Limb (tissue), 2 donors: ENCODE measurements at regions not wholly inside any gene's neighbourhood (a gene's known extent, or its start where the extent isn't known, plus 50 kb on each side); places are given as distances from the start of the nearest gene placed in this dataset.

Source experiments
- DNase-seq, 2 donors: peaks; one replicate each; pipeline ENCODE4 v3.0.0-alpha.2; 2016; ENCODE audit errors: extremely low spot score in 2 of 2

- no peak for DNase-seq
These were observed 224.2 kb downstream of the CLIC5 start for GRCh38 chr6:45791211-45792168.

GRCh38 chr6:45789238-45789637, 226.4 kb downstream of the CLIC5 start:
- DNase-seq: no peak

- DNase-seq: no peak
These were observed 228.3 kb downstream of the CLIC5 start for GRCh38 chr6:45787384-45787783.

- DNase-seq: no peak
These were observed 229.3 kb downstream of the CLIC5 start for GRCh38 chr6:45786355-45786781.

GRCh38 chr6:45784250-45784649, 231.4 kb downstream of the CLIC5 start:
- DNase-seq: no peak

GRCh38 chr6:45783716-45784115, 231.9 kb downstream of the CLIC5 start:
- no peak for DNase-seq

GRCh38 chr6:45781890-45782289, 233.8 kb downstream of the CLIC5 start:
- no peak for DNase-seq

- DNase-seq: no peak
These were observed 235.1 kb downstream of the CLIC5 start for GRCh38 chr6:45780523-45780922.

- no peak for DNase-seq
These were observed 240.5 kb downstream of the CLIC5 start for GRCh38 chr6:45775026-45775697.

- no peak for DNase-seq
These were observed 241.8 kb downstream of the CLIC5 start for GRCh38 chr6:45773906-45774305.

- no peak for DNase-seq
These were observed 242.7 kb downstream of the CLIC5 start for GRCh38 chr6:45772886-45773495.

- peak in 1 of 2 donors; percentile 42 for DNase-seq
These were observed 243.6 kb downstream of the CLIC5 start for GRCh38 chr6:45772051-45772450.

- DNase-seq: no peak
These were observed 252.4 kb downstream of the CLIC5 start for GRCh38 chr6:45763281-45763680.

- peak in 1 of 2 donors; percentile 57 for DNase-seq
These were observed 256.2 kb downstream of the CLIC5 start for GRCh38 chr6:45759472-45759810.

GRCh38 chr6:45758787-45759471, 256.7 kb downstream of the CLIC5 start:
- no peak for DNase-seq

GRCh38 chr6:45757443-45758130, 258.1 kb downstream of the CLIC5 start:
- peak in 1 of 2 donors; percentile 76 for DNase-seq

GRCh38 chr6:45756606-45757005, 259.1 kb downstream of the CLIC5 start:
- no peak for DNase-seq

GRCh38 chr6:45754432-45754831, 261.2 kb downstream of the CLIC5 start:
- DNase-seq: no peak

GRCh38 chr6:45746046-45746445, 269.6 kb downstream of the CLIC5 start:
- no peak for DNase-seq

GRCh38 chr6:45743028-45743615, 272.5 kb downstream of the CLIC5 start:
- no peak for DNase-seq

- DNase-seq: no peak
These were observed 273.1 kb downstream of the CLIC5 start for GRCh38 chr6:45742591-45742990.
